H1 (cell line): ENCODE measurements at regions not wholly inside any gene's neighbourhood (a gene's known extent, or its start where the extent isn't known, plus 50 kb on each side); places are given as distances from the start of the nearest gene placed in this dataset.

Experiments
- EGR1 ChIP-seq: IDR thresholded peaks from 2 replicates; pipeline ENCODE4 v1.6.1; 2011; ENCODE audit warnings: low read depth, low read length, borderline replicate concordance
- JUN ChIP-seq: IDR thresholded peaks from 2 replicates; pipeline ENCODE4 v1.6.1; 2011; ENCODE audit warnings: low read depth, mild to moderate bottlenecking, improper control_type of control experiment, low read length
- KDM1A ChIP-seq: fragments of 200-600, 300-600 bp; sonication (generic); IDR thresholded peaks from 2 replicates; pipeline ENCODE4 v1.7.1; 2016; ENCODE audit warnings: mild to moderate bottlenecking, low read length, borderline replicate concordance
- POLR2A ChIP-seq, 2 experiments: IDR thresholded peaks; 1 replicate in 1 of 2; 2 replicates in 1 of 2; pipeline ENCODE4 v1.6.1; 2011; ENCODE audit warnings: low read depth in 2 of 2, low read length in 2 of 2, mild to moderate bottlenecking in 2 of 2; ENCODE audit errors: control extremely low read depth in 1 of 2
- RXRA ChIP-seq: IDR thresholded peaks from 2 replicates; pipeline ENCODE4 v1.6.1; 2011; ENCODE audit warnings: low read depth, mild to moderate bottlenecking, low read length, moderate library complexity; ENCODE audit not compliant: insufficient read depth

DNA sequence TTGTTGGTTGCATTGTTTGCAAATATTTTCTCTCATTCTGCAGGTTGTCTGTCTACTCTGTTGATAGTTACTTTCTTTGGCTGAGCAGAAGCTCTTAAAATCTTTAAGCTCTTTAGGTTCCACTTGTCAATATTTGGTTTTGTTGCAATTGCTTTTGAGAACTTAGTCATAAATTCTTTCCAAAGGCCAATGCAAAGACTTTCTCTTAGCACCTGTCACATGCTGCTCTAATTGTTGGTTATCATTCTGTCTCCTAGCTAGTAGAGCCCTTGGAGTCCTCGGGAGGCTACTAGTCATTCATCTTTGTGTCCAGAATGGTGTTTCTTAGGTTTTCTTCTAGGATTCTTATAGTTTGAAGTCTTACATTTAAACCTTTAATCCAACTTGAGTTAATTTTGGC is 312.7 kb upstream of the PROX1 start (continued):
- no peak for TF ChIP-seq EGR1
- TF ChIP-seq KDM1A = no peak
- no peak for TF ChIP-seq JUN
- TF ChIP-seq POLR2A (IDR thresholded peaks at IDR 0.05; ENCODE audit: control extremely low read depth in 1 of 2, low read depth in 2 of 2, low read length in 2 of 2) = no peak
- TF ChIP-seq RXRA = no peak
